Testis (tissue), 2 donors: ENCODE measurements at regions not wholly inside any gene's neighbourhood (a gene's known extent, or its start where the extent isn't known, plus 50 kb on each side); places are given as distances from the start of the nearest gene placed in this dataset.

ENCODE experiments used
- DNase-seq: peaks from one replicate; pipeline ENCODE4 v3.0.0-alpha.2; 2019
- H3K27ac ChIP-seq, 2 donors: fragments of 200-600 bp; sonication (generic); one replicate each; pipeline ENCODE4 v1.5.1; 2019
- H3K27me3 ChIP-seq: fragments of 200-600 bp; sonication (generic); one replicate; pipeline ENCODE4 v1.5.1; 2019
- H3K36me3 ChIP-seq: fragments of 200-600 bp; sonication (generic); one replicate; pipeline ENCODE4 v1.5.1; 2017; ENCODE audit warnings: low read depth; ENCODE audit errors: missing control alignments
- H3K4me1 ChIP-seq: fragments of 200-600 bp; sonication (generic); one replicate; pipeline ENCODE4 v1.5.1; 2019
- H3K4me3 ChIP-seq, 2 donors: fragments of 200-600 bp; sonication (generic); one replicate each; pipeline ENCODE4 v1.5.1; 2017 to 2019
- H3K9me3 ChIP-seq: fragments of 200-600 bp; sonication (generic); one replicate; pipeline ENCODE4 v1.5.1; 2017
- CTCF ChIP-seq, 3 experiments: fragments of 450-650 bp in 2 of 3; fragments of 200-600 bp in 1 of 3; sonication (generic) in 1 of 3; IDR thresholded peaks; one replicate each; pipeline ENCODE4 v1.5.1; 2016 to 2019; ENCODE audit warnings: antibody characterized with exemption in 3 of 3, mild to moderate bottlenecking in 2 of 3, moderate library complexity in 1 of 3
- POLR2A ChIP-seq: fragments of 450-650 bp; IDR thresholded peaks from one replicate; pipeline ENCODE4 v1.6.1; 2017; ENCODE audit warnings: antibody characterized with exemption, mild to moderate bottlenecking, moderate library complexity
- WGBS, 2 donors: methylation state at CpG; one replicate each; pipeline ENCODE4 v1.1.5; 2018; 5-methylcytosine and 5-hydroxymethylcytosine counted together
- intact Hi-C: fragments of 100-400 bp; cut with DNase I; formaldehyde crosslinking; loops from one replicate; pipeline ENCODE4 v1.15.1; 2023; ENCODE audit warnings: low total_unique reads

- TF ChIP-seq CTCF (IDR thresholded peaks at IDR 0.05), result no peak
- TF ChIP-seq POLR2A, result no peak
- Histone ChIP-seq H3K9me3 (no peaks in the 10 kb centered on the region), H3K4me1 (peaks cover 10% of the 10 kb centered on the region), H3K27ac (peak overlapping the region; percentile 1 to 78), H3K27me3 (no peaks in the 10 kb centered on the region), H3K36me3 (no peaks in the 10 kb centered on the region), H3K4me3 (no peak overlapping the region)
- peak; percentile 59 for DNase-seq
- WGBS, 2 donors, result 42 to 63% methylated on average over 3 of the region's 3 CpGs
- intact Hi-C loops, result no loop called here
Observed at GRCh38 chr15:62920682-62921502, 121.7 kb upstream of the TPM1 start.

GRCh38 chr15:62922514-62922913, 120.0 kb upstream of the TPM1 start:
- no peak for TF ChIP-seq POLR2A
- TF ChIP-seq CTCF (IDR thresholded peaks at IDR 0.05), result no peak
- intact Hi-C loops, result no loop called here
- 31 to 38% methylated on average over 3 of the region's 3 CpGs for WGBS, 2 donors
- peak; percentile 24 for DNase-seq
- H3K4me3 ChIP-seq, result no peak overlapping the region
- H3K27me3 ChIP-seq, result no peaks in the 10 kb centered on the region
- H3K4me1 ChIP-seq, result peaks cover 10% of the 10 kb centered on the region
- H3K9me3 ChIP-seq, result no peaks in the 10 kb centered on the region
- H3K36me3 ChIP-seq, result no peaks in the 10 kb centered on the region
- H3K27ac ChIP-seq, result peak overlapping the region; percentile 53 to 78

GRCh38 chr15:62925875-62926274, 116.7 kb upstream of the TPM1 start:
- peaks cover 10% of the 10 kb centered on the region for H3K4me1 ChIP-seq
- no peaks in the 10 kb centered on the region for H3K36me3 ChIP-seq
- TF ChIP-seq POLR2A (no peak), CTCF (IDR thresholded peaks at IDR 0.05) (no peak)
- no peak overlapping the region for H3K4me3 ChIP-seq
- H3K27ac ChIP-seq, result no peak overlapping the region
- no peak for DNase-seq
- intact Hi-C loops, result no loop called here
- 92 to 93% methylated on average over 7 to 8 of the region's 8 CpGs for WGBS, 2 donors
- H3K9me3 ChIP-seq, result no peaks in the 10 kb centered on the region
- no peaks in the 10 kb centered on the region for H3K27me3 ChIP-seq

- TF ChIP-seq CTCF (IDR thresholded peaks at IDR 0.05) (no peak), POLR2A (no peak)
- intact Hi-C loops, result no loop called here
- Histone ChIP-seq H3K9me3 (no peaks in the 10 kb centered on the region), H3K27ac (no peak overlapping the region), H3K27me3 (no peaks in the 10 kb centered on the region), H3K4me3 (no peak overlapping the region), H3K4me1 (peaks cover 8% of the 10 kb centered on the region), H3K36me3 (no peaks in the 10 kb centered on the region)
- DNase-seq, result no peak
Observed at GRCh38 chr15:62927196-62927595, 115.4 kb upstream of the TPM1 start.

- no peaks in the 10 kb centered on the region for H3K36me3 ChIP-seq
- H3K4me3 ChIP-seq, result no peak overlapping the region
- no peaks in the 10 kb centered on the region for H3K27me3 ChIP-seq
- H3K9me3 ChIP-seq, result no peaks in the 10 kb centered on the region
- WGBS, 2 donors, result 87 to 95% methylated on average over 5 of the region's 5 CpGs
- intact Hi-C loops, result no loop called here
- no peak for DNase-seq
- no peak for TF ChIP-seq POLR2A
- no peak for TF ChIP-seq CTCF (IDR thresholded peaks at IDR 0.05)
- H3K27ac ChIP-seq, result no peak overlapping the region
- peaks cover 3% of the 10 kb centered on the region for H3K4me1 ChIP-seq
Observed at GRCh38 chr15:62927836-62928235, 114.7 kb upstream of the TPM1 start.
